ENCODE measurements at regions not wholly inside any gene's neighbourhood (a gene's known extent, or its start where the extent isn't known, plus 50 kb on each side); places are given as distances from the start of the nearest gene placed in this dataset.

DNA sequence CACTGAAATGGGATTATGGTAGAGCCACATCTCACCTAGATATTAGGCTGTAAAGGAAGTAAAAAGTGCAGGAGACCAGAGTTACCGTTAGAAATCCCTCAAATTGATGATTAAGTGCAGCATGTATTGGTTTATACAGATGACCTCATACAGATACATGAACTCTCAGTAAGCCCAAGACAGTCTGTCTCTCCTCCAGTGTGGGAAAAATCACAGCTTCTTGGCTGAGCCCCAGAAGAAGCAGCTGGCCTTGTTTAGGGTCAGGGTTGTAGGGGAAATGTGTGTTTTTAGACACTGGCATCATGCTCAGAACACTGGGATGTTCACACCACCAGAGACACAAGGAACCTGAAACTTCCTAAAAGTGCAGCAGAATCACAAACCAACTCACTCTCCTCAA lies 135.9 kb downstream of the KATNIP start:
- peaks cover 0 to 29% (median 17%) of the 10 kb centered on the region in 9 donors for H3K36me3 ChIP-seq
- 54 to 88% (median 68%) methylated on average over 1 of the region's 1 CpG for WGBS, 4 donors
- peaks cover 0 to 17% (median 0%) of the 10 kb centered on the region in 12 donors for H3K4me1 ChIP-seq
- no peak overlapping the region for H3K4me3 ChIP-seq
- H3K9me3 ChIP-seq = no peaks in the 10 kb centered on the region
- TF ChIP-seq POLR2A (IDR thresholded peaks at IDR 0.05) = no peak
- TF ChIP-seq, protein P1, sequence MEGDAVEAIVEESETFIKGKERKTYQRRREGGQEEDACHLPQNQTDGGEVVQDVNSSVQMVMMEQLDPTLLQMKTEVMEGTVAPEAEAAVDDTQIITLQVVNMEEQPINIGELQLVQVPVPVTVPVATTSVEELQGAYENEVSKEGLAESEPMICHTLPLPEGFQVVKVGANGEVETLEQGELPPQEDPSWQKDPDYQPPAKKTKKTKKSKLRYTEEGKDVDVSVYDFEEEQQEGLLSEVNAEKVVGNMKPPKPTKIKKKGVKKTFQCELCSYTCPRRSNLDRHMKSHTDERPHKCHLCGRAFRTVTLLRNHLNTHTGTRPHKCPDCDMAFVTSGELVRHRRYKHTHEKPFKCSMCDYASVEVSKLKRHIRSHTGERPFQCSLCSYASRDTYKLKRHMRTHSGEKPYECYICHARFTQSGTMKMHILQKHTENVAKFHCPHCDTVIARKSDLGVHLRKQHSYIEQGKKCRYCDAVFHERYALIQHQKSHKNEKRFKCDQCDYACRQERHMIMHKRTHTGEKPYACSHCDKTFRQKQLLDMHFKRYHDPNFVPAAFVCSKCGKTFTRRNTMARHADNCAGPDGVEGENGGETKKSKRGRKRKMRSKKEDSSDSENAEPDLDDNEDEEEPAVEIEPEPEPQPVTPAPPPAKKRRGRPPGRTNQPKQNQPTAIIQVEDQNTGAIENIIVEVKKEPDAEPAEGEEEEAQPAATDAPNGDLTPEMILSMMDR (IDR thresholded peaks at IDR 0.05) = no peak
- intact Hi-C loops (cut with DNase I) = loop anchor here in 1 of 10 donors (5.0 kb wide), 1 partner anchor 381 kb away; no protein-coding TSS in a partner anchor
- no peaks in the 10 kb centered on the region for H3K27me3 ChIP-seq
- no peak overlapping the region for H3K27ac ChIP-seq
- DNase-seq = no peak
- no peak for ATAC-seq

DNA sequence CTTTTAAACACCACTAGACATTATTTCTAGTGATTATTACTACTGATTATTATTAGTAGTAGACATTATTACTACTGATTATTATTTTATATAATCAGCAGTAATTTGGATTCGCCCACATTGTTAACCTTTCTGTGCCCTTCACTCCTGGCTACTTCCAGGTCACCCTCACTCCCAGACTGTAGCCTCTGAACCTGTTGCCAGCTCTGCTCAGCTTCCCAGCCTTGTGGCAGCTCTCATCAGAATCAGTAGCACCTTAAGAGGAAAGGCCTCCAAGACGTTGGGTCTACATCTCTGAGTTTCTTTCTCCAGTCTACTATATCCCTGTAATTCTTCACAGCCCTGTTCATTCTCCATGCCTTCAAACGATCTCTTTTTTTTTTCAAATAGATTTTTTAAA lies 137.0 kb downstream of the KATNIP start:
- Histone ChIP-seq H3K4me1 (peaks cover 0 to 17% (median 0%) of the 10 kb centered on the region in 12 donors), H3K36me3 (peaks cover 0 to 19% (median 9%) of the 10 kb centered on the region in 9 donors), H3K9me3 (no peaks in the 10 kb centered on the region), H3K4me3 (no peak overlapping the region), H3K27ac (peak overlapping the region in 2 of 12 donors; percentile 0 to 11), H3K27me3 (no peaks in the 10 kb centered on the region)
- 55 to 76% (median 65%) methylated on average over 3 of the region's 3 CpGs for WGBS, 4 donors
- ATAC-seq (peak in 2 of 4 donors; percentile 41 to 49), DNase-seq (no peak)
- intact Hi-C loops (cut with DNase I) = loop anchor here in 1 of 10 donors (5.0 kb wide), 1 partner anchor 380 kb away; no protein-coding TSS in a partner anchor
- TF ChIP-seq POLR2A (IDR thresholded peaks at IDR 0.05) = no peak
- TF ChIP-seq, protein P1 (IDR thresholded peaks at IDR 0.05) = no peak

DNA sequence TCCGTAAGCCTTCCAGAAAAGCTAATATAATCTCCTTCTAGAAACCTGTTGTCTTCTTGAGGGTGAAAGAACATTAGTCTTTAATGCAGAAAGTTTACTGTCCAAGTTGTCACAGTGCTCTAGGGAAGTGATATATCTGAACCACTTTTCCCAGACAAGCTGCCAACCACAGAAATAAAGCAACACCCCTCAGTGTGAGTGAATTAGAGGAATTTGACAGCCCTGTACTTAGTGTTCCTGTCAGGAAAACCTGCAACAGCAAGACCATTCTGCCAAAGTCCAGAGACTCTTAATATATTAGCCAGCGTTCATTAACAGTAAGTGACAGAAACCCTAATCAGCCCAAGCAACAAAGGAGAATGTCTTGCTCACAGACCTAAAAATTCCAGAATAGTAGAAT lies 137.7 kb downstream of the KATNIP start:
- peak overlapping the region in 5 of 12 donors; percentile 0 to 46 (median 16) for H3K27ac ChIP-seq
- WGBS, 4 donors = 57 to 78% (median 73%) methylated on average over 2 of the region's 2 CpGs
- TF ChIP-seq, protein P1 (IDR thresholded peaks at IDR 0.05) = no peak
- TF ChIP-seq POLR2A (IDR thresholded peaks at IDR 0.05) = no peak

GRCh38 chr16:27689711-27690110 lies 139.8 kb downstream of the KATNIP start:
- Histone ChIP-seq H3K9me3 (no peaks in the 10 kb centered on the region), H3K4me1 (peaks cover 0 to 17% (median 0%) of the 10 kb centered on the region in 12 donors), H3K27ac (no peak overlapping the region), H3K4me3 (no peak overlapping the region), H3K27me3 (no peaks in the 10 kb centered on the region), H3K36me3 (no peaks in the 10 kb centered on the region)
- TF ChIP-seq, protein P1 (IDR thresholded peaks at IDR 0.05) = no peak
- no peak for TF ChIP-seq POLR2A (IDR thresholded peaks at IDR 0.05)
- 92 to 95% (median 92%) methylated on average over 5 of the region's 5 CpGs for WGBS, 4 donors
- DNase-seq = peak in 2 of 5 donors; percentile 26 to 57
- intact Hi-C loops (cut with DNase I) = loop anchor here in 3 of 10 donors (5.0 to 10.0 kb wide), 3 partner anchors 378 to 385 kb away; no protein-coding TSS in a partner anchor
- peak; percentile 29 to 76 (median 52) for ATAC-seq

More for the DNA sequence above, 137.7 kb downstream of the KATNIP start:
- peak; percentile 72 to 82 (median 77) for ATAC-seq
- peaks cover 0 to 12% (median 4%) of the 10 kb centered on the region in 9 donors for H3K36me3 ChIP-seq
- no peaks in the 10 kb centered on the region for H3K27me3 ChIP-seq
- no peak for DNase-seq
- H3K9me3 ChIP-seq = no peaks in the 10 kb centered on the region
- intact Hi-C loops (cut with DNase I) = loop anchor here in 1 of 10 donors (5.0 kb wide), 1 partner anchor 380 kb away; no protein-coding TSS in a partner anchor
- H3K4me3 ChIP-seq = no peak overlapping the region
- peaks cover 0 to 17% (median 0%) of the 10 kb centered on the region in 12 donors for H3K4me1 ChIP-seq

Data from heart left ventricle (tissue), 16 donors.